HG03460 (cell line): ENCODE measurements at regions not wholly inside any gene's neighbourhood (a gene's known extent, or its start where the extent isn't known, plus 50 kb on each side); places are given as distances from the start of the nearest gene placed in this dataset.
"Not testable (repeated sequence)": the region's sequence is repeated elsewhere in the genome, so short reads cannot be mapped to it uniquely, and the experiment has no call there.

Source experiments
- ATAC-seq: cut with Tn5 transposase; IDR thresholded peaks from one replicate; pipeline ENCODE4 v1.9.1; 2021; ENCODE audit not compliant: unreplicated experiment

DNA sequence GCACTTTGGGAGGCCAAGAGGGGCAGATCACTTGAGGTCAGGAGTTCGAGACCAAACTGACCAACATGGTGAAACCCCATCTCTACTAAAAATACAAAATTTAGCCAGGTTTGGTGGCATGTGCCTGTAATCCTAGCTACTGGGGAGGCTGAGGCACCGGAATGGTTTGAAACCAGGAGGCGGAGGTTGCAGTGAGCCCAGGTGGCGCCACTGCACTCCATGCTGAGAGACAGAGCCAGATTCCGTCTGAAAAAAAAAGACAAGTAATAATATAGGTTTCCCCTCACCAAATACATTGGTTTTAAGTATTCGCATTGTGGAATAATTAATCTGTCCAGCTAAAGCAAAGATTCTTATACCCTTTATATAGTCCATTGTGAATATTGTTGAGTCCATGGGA lies 1544.6 kb downstream of the OLFM4 start:
- ATAC-seq: no peak

DNA sequence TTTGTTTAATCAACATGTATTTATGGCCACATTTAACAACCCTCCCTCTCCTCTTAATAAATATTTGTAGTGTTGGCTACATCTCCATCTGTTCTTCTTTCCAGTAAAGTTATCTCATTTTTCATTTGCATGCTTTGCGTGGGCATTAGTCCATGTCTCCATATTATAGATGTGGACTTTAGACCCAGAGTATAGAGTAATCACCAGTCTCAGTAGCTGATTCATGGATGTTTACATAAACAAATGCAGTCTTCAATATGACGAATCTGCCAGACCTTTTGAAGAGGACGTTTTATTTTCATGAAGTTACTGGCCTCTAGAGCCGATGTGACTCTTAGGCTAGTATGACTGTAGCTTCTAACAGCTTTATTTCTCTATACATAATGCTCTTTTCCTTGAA lies 1546.2 kb downstream of the OLFM4 start:
- ATAC-seq: no peak

DNA sequence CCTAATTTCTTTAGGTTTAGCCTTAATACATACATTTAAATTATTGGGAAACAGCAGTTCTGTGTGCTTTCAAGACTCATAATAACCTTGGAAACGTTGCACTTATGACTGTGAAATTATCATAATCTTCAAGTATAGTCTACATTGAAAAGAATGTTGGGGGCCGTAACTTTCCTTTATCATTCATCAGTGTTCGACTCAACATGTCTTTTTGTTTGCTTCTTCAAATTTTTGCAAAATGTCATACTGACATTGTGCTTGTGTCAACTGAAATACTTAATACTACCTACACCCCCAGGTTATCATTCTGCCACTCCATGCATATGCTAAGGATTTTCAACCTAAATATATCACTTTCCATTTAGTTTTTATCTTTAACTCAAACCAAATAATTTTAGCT lies 1562.9 kb downstream of the OLFM4 start:
- ATAC-seq: no peak

DNA sequence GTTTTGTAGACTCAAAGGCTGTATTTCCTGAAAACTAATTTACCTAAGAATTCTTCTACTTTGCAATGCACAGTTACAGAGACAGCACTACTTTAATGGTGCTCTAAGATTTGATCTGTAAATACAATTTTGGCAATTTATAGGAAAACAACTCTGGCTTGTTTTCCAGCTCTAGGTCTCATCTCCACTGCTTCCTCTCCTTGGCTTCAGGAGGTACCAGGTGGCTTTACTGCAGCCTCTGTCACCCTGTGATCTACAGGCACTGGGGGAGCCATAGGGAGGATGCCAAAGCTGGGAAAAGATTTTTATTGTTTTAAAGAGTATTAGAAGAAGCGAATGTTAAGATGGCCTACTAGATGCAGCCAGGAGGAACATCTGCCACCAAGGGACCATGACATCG lies 1563.6 kb downstream of the OLFM4 start:
- no peak for ATAC-seq

DNA sequence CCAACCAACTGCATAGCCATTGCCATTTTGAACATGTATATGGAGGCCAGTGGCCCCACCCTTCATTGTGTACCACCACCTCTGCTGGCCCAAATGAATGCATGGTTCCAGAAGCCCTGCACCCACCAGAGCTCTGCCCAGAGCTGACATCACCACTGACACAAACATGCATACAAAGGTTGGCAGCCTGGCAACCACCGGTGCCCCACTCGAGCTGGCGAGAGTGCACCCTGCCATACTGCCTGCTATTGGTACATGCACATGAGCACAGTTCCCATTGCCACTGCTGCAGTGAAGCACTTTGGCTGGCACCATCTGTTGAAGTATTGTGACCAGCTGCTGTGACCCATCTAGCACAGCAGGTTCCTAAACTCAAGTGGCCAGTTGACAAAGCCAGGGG lies 1564.9 kb downstream of the OLFM4 start:
- no peak for ATAC-seq

DNA sequence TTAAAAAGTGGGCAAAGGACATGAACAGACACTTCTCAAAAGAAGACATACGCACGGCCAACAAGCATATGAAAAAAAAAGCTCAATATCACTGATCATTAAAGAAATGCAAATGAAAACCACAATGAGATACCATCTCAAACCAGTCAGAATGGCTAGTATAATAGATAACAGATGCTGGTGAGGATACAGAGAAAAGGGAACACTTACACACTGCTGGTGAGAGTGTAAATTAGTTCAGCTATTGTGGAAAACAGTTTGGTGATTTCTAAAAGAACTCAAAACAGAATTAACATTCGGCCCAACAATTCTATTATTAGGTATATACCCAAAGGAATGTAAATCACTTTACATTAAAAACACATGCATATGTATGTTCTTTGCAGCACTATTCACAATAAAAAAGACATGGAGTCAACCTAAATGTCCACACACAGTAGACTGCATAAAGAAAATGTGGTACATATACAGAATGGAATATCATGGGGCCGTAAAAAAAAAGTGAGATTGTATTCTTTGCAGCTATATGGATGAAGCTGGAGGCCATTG lies 1569.0 kb downstream of the OLFM4 start:
- no peak for ATAC-seq

DNA sequence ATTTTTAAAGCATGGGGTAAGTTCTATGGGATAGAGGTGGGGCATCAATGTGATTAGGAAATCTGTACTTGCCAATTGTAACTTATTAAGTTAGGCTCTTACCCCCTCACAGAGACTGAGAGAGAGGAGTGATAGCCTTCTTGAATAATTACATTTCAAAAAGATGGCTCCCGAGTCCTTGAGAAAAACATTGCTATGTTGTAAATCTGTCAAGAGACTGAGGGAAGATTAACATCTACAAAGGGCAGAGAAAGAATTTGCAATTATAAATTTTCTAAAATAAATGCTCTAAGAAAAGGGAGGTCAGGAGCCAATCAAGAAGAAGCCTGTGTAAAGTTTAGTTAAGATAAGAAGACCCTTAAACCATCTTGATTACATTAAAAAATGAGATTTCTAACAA lies 1570.8 kb downstream of the OLFM4 start:
- ATAC-seq: no peak

DNA sequence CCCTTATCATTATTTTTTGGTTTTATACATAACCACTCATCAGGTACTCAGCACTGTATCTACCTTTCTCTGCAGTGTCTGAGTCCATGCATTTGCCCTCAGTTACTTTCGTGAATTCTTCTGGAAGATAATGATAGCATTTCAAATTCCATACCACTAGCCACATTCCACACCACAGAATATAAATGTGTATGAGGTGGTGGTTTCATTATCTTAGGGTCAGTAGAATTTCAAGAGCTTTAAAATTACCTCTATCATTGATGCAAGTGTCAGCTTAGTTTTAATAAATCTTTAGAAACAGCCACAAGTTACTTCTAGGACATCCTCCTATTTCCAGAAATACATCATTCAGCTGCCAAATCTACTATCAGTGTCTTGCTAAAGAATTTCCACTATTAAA lies 1578.3 kb downstream of the OLFM4 start:
- no peak for ATAC-seq

DNA sequence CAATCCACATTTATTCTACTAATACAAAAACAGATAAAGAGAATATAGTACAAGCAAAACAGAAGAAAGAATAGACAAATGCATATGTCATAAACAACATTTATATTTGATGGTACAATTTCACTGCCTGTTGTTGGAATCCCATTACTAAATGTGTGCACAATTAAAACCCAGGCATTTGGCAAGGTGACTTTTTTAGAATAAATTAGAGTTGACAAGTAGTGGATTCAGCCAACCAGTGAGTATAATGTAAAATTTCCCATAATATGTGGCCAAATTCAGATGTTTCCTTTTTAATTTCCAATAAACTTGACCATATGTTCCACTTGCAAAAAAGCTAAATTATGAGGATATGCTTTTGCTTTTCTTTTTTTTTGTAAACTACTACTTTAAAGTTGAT lies 1578.8 kb downstream of the OLFM4 start:
- ATAC-seq: no peak

DNA sequence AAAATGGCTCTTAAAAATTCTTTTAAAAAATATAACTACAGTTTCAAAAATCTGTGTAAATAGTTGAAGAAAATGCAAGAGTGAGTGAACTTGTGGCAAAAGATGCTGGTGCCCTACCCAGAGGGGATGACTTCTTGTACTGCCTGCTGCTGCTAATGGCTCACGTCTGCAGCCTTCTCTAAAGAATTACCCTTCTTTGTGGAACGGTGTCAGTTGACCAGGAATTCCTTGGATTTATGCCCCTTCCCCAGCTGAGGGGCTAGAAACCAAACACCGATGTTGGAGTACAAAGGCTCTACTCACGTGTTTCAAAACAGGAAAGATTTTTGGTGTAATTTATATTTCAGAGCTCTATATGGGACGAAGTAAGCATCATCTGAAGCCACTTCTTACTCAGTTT lies 1582.8 kb downstream of the OLFM4 start:
- no peak for ATAC-seq

DNA sequence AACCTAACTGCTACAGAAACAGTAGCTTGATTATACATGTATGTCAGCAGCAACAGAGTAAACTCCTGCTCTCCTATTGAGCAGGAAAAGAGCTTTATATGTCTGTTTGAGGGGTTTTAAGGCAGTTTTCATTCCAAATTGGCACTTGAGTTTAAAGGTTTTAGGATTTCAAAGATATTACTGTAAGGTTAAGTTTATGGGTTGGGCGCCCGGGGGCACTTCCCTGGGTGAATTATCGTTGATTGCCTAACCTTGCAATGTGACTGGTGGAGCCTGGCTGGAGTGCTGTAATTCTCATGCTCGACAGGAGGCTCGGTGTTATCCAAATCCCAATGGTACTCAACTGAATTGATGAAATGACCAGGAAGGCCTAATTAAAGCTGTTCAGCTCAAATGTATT lies 1586.1 kb downstream of the OLFM4 start:
- ATAC-seq: no peak

DNA sequence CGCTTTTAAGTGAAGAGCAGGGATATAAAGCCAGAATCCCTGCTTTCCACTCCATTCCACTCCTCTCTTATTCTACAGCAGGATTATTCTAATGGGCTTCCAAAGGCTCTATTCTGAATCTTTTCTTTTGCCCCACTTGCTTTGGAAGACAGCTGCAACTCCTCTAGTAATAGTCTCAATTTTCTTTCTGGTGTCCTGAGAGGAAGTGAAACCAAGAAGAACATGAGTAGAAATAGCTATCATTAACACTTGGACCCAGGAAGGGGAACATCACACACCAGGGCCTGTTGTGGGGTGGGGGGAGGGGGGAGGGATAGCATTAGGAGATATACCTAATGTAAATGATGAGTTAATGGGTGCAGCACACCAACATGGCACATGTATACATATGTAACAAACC lies 1597.9 kb downstream of the OLFM4 start:
- ATAC-seq: not testable (repeated sequence)

DNA sequence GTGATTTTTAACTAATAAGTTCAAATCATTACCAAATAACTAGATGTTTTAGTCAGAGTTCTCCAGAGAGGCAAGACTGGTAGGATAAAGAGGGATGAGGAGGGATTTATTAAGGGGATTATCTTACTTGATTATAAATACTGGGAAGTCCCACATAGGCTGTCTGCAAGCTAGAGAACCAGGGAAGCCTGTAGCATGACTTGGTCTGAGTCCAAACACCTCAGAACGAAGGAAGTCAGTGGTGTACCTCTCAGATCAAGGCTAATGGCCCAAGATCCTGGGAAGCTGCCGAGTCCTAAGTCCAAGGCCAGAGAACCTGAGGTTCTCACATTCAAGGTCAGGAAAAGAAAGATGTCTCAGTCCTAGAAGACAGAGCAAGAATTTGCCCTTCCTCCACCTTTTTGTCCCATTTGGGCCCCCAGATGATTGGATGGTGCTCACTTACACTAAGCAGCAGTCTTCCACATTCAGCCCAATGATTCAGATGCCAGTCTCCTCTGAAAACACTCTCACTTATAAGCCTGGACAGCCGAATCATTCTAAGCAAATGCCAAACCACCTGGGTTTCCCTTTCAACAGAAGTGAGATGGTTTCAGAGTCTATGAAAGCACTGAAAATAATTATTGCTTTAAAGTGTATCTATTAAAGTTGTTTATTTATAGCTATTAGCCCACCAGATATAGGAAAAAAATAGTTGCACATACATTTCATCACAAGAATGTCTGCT lies 1599.2 kb downstream of the OLFM4 start:
- ATAC-seq: no peak

DNA sequence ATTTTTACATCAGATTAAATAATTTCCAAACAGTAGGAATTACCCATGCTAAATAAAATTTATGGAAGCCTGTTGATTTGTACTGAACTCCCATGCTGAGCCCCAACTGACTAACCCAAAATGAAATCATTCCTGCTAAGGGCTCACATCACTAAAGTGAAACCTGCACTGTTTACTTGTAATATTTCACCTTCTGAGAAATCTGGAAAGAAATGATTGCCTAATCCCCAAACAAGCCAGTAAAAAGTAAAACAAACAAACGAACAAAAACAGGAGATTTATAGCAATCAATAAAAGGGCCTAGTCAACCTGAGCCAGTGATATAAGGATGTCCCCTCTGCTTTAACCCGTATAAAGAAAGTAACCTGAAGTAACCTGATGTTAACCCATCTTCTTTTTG lies 1599.8 kb downstream of the OLFM4 start:
- no peak for ATAC-seq

DNA sequence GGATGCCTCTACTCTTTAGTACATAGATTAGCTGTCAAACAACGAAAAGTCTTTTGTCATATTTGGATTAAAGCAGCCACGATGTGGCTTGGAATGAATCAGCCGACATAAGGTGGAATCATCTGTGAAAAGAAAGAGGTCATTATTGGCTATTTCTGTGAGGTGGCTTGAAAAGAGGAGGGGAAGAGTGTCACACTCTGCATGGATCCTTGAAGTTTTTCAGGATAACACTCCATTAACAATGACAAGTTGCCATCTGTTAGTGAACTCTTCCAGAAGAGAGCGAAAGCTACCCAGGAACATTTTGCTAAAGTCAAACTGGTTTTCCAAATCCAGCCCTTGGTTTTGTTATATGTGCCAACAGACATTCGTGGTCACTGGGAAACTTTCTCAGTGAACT lies 1604.8 kb downstream of the OLFM4 start:
- no peak for ATAC-seq

DNA sequence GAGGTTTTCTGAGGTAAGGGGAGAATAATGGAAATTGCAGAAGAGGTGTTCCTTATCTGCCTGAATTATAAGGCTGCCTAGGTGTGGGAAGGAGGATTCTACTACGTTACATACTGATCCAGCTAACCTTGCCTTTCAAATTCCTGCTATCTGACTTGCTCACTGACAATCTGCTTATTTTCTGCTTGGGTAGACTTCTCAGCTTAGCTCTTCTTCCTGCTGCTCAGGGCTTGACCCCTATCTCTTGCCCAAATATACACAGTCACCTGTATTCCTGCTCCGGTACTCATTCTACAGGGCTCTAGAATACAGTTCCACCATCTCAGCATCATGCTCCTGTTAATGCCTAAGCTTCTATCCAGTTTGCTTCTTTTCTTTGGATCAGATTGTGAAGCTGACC lies 1607.6 kb downstream of the OLFM4 start:
- ATAC-seq: no peak

DNA sequence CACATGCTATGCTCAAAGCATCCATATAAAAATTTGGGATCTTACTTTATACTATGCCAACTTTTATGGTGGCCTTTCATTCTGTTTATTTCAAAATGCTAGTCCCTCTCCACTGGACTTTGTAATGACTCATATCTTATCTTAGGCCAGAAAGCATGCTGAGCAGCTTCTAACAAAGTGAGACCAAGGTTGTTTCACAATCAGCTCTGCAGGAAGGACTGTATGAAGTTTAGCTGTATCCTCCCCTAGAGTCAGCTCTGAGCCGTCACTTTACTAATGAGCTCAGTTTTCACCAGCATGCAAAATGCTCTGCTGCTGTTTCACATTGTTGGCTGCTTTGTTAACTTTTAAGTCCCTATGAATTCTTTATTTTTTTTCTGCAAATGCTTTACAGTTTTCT lies 1608.8 kb downstream of the OLFM4 start:
- ATAC-seq: no peak

DNA sequence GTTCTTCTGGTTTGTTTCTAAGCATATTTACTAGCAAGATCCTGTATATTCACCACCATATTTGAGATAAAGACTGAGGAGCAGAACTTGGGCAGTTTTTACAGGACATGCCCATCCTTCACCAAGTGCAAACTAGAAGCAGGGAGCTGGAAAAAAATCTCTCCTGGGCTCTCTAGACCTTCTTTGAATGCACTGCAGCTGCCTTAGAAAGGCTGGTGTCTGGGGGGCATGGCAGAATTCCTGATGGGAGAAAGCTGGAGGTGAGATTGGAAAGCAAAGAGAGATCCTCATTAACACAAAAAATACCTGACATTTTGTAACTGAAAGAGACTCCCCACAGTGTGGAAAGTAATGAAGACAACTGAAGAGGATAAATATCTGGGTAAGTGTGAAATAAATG lies 1612.1 kb downstream of the OLFM4 start:
- no peak for ATAC-seq

DNA sequence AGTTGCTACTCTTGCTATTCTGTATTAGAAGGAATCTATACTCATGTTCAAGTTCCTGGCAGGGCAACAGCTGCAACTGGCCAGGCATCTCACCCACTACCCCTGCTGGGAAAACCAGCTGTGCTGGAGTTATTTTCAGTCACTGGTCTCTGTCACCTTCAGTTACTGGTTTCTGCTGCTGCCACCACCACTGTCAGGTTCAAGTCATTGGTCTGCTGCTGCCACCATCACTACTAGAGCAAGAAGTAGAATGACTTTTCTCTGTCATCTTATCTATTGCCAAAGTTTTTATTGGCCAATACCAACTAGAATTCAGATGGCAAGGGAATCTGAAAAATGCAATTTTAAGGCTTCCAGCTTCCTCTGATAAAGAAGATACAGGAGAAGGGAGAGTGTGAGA lies 1615.2 kb downstream of the OLFM4 start:
- no peak for ATAC-seq

DNA sequence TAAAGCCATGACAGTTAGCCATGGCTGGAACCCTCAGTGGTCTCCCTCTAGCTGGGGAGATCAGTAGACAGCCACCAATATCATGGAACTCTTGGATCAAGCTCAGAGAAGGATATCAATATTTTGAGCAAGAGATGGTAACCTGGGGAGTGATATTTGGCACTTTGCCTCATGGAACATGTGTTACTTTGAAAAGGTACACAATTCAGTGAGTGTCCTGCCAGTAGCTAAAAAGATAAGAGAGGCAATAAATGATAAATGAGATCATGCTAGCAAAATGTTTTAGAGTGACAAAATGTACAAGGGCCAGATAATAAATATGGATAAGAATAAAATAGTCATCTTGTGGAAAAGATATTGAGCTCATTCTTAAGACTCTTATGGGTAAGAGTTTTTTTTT lies 1618.7 kb downstream of the OLFM4 start:
- no peak for ATAC-seq

DNA sequence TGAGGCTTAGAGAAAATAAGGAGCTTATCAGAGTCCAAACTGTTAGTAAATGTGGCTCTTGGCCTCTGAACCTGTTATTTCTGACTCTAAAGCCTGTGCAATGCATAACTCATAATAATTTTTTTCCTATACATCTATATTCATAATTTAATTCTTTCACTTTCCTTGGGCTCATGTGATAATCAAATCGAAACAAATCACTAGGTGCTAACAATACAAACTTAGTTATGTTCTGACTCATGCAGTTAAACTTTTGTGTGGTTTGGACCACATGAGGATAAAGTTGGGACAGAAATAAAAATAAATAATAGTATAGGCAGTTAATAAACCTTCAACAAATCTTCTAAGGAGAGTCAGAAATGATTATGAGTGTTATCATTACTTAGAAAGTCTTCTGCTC lies 1629.0 kb downstream of the OLFM4 start:
- ATAC-seq: no peak

DNA sequence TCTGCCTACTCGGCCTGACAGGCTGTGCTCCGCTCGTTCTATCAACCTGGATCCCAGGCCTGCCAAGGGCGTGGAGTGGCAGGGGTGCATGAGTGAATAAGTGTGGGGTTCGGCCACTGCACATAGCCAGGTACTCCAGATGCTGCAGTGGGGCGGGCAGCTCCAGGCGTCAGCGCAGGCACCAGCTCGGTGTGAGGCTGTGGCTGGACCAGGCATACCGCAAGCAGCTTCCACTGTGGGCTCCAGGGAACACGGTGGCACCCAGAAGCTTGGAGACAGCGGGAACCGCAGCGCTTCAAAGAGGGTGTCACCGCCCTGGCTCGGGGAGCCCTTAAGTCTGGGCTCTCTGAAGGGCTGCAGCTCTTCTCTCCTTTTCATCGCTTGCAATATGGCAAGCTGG lies 1630.2 kb downstream of the OLFM4 start:
- ATAC-seq: no peak

DNA sequence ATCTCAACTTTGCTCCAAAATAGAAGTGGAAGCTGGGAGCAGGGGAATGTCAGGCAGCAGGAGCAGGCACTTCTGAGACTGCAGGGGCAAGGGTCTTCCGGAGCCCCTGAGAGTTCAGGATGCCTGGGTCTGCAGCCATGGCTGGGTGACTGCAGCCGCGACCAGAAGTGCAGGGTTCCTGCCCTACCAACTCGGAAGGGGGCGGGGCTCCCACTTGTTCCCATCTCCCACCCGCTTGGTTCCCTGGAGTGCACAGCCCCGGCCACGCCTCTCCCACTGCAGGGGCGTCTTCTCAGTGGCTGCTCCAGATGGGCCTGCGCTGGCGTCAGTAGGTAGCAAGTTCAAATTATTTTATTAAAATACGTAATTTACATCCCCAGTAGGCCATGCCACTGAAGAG lies 1631.7 kb downstream of the OLFM4 start:
- no peak for ATAC-seq
